NB4 (cell line): ENCODE measurements at regions not wholly inside any gene's neighbourhood (a gene's known extent, or its start where the extent isn't known, plus 50 kb on each side); places are given as distances from the start of the nearest gene placed in this dataset.

ENCODE experiments used
- CTCF ChIP-seq: IDR thresholded peaks from one replicate; pipeline ENCODE4 v1.5.1; 2012; ENCODE audit warnings: low read depth, low read length
- MYC ChIP-seq: IDR thresholded peaks from 2 replicates; pipeline ENCODE4 v1.6.1; 2011; ENCODE audit warnings: low read depth, low read length
- POLR2A ChIP-seq: IDR thresholded peaks from 2 replicates; pipeline ENCODE4 v1.6.1; 2011; ENCODE audit warnings: mild to moderate bottlenecking; ENCODE audit not compliant: insufficient read length; ENCODE audit errors: extremely low read depth
- TF ChIP-seq, protein P1 (sequence below): IDR thresholded peaks from 2 replicates; pipeline ENCODE4 v1.6.1; 2011; ENCODE audit warnings: low read depth, low read length

GRCh38 chr22:45103756-45104155, 60.0 kb upstream of the NUP50 start:
- TF ChIP-seq CTCF (no peak), POLR2A (no peak), MYC (no peak)
- TF ChIP-seq, protein P1, sequence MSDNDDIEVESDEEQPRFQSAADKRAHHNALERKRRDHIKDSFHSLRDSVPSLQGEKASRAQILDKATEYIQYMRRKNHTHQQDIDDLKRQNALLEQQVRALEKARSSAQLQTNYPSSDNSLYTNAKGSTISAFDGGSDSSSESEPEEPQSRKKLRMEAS: no peak
